ENCODE measurements at regions not wholly inside any gene's neighbourhood (a gene's known extent, or its start where the extent isn't known, plus 50 kb on each side); places are given as distances from the start of the nearest gene placed in this dataset.

- peak; percentile 98 for FAIRE-seq
Observed at GRCh38 chr7:25854608-25855497, 297.1 kb upstream of the NFE2L3 start.

DNA sequence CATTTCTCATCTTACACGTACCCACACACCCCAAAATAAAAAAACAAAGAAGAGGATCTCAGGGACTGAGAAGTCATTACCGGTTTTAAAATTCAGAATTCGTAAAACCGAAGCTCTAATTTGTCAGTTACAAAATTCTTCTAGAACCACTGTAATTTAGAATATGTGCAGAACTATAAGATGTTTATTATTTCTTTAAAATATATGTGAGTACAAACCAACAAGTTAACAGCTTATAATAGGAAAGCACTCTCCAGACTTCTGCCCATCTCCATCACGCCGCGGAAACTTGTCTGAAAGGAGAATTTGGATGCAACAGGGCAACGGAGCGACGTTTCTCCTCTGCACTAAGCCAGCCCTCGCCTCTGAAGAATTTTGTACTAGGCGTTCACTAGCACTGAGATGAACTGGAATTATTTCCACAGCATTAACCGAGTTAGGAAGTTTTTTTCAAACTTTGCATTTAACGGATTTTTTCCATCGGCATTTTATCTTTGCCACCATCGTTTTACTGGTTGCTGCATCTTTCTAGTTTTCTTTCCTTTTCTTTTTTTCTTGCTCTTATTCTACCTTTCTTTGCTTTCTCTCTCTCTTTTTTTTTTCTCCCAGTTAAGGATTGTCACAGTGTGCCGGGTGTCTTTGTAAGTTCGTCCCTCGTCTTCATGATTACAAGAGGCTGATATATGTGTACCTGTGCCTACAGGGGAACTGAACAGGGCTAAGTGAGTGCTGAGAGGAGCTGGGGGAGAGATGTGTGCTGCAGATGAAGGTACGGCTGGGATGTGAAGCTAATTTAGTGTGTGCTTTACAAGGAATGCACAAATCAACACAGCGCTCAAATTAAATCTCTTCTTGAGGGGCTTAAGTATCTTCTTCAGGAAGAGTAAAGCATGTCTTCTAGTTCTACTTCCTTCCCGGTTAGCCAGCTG is 295.9 kb upstream of the NFE2L3 start:
- no peak for DNase-seq (ENCODE audit: low spot score)

More at GRCh38 chr7:25854608-25855497, 297.1 kb upstream of the NFE2L3 start:
- peak; percentile 100 for DNase-seq (ENCODE audit: low spot score)

DNA sequence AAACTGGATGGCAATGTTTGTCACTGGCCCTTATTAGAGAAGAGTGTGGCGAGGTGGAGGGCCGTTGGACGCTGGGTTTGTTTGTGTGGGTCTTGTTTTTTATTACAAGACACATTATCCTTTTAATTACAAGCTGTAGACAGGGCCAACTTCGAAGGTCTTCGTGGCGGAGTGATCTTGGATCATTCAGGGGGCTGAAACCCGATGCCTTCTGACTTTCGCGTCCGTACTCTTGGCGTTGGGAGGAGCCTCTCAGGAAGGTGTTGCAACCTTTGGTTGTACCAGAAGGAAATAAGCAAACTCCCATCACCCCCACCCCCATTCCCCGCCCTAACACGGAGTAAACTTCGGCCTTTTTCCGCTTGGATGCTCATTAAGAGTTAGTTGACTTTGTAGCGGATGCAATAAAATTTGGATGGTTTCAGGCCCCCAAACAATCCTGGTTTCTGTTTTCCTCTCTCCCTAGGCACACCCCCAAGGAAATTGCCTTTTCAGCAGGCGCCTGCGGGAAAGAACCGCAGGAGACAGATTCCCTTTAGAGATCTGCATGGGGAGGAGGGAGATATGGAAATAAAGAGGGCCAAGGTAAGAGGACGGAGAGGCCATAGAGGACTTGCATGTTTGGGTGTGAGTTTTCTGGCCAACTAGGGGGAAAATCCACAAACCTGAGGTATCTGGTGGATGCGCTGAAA is 294.5 kb upstream of the NFE2L3 start:
- no peak for FAIRE-seq
- no peak for DNase-seq (ENCODE audit: low spot score)

More for the DNA sequence above, 295.9 kb upstream of the NFE2L3 start:
- FAIRE-seq, result no peak

DNA sequence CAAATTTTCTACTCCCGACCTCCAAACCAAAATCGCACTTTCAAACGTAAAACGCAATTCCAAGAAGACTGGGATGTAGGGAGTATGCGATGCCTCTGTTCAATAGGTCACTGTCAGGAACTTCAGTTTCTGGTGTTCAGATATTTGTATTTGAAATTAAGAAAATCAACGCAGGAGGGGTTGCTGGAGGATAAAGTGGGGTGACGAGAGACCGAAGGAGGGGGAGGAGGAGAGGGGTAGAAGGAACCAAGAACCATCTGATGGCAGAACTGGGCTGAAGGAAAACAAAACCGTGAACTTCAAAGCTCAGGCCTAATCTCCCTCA is 293.8 kb upstream of the NFE2L3 start:
- no peak for FAIRE-seq
- no peak for DNase-seq (ENCODE audit: low spot score)

- FAIRE-seq, result no peak
- no peak for DNase-seq (ENCODE audit: low spot score)
Observed at GRCh38 chr7:25858525-25859411, 293.2 kb upstream of the NFE2L3 start.

GRCh38 chr7:25859412-25860274 is 292.4 kb upstream of the NFE2L3 start:
- FAIRE-seq, result no peak
- no peak for DNase-seq (ENCODE audit: low spot score)

DNA sequence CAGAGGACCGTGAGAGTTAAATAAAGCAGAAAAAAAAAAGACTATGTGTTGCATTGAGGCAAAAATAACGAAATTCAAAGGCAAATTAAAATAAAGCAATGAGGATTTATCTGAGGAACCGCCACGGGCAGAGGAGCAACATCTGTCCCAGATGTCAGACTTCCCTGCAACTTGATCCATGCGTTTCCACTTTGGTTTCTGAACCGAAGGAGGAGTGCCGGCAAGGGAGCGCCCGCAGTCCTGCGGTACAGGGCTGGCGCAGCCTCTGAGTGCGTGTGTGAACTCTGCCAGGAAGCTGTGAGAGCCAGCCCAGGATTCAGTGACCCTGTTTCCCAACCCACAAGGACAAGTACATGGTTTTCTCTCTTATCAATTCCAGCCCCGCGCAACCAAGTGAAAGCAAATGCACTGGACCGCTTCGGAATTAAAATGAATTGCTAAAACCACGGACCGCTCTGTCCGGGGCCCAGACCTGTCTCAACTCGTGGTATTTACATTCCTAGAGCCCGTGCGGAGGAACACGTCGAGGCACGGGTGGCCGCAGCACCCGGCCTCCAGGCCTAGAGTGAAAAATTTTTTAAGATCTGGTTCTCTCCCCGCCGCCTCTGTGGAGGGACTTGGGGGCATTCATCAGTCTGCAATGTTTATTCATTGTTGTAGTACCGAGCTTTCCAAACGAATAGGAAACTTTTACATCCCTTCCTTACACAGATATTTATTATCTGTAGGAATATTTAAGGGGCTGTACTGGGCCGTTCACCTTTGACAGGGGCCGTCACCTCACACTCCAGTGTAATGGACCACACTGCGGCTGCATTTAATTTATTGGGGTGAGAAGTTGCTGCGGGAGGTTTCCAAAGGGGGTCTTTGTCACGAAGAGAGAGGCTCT is 291.5 kb upstream of the NFE2L3 start:
- DNase-seq (ENCODE audit: low spot score) (peak; percentile 54), FAIRE-seq (peak; percentile 76)

GRCh38 chr7:25861164-25861496 is 290.9 kb upstream of the NFE2L3 start:
- DNase-seq (ENCODE audit: low spot score) (no peak), FAIRE-seq (no peak)

GRCh38 chr7:25861601-25862260 is 290.3 kb upstream of the NFE2L3 start:
- FAIRE-seq (no peak), DNase-seq (ENCODE audit: low spot score) (no peak)

GRCh38 chr7:25862261-25863004 is 289.6 kb upstream of the NFE2L3 start:
- DNase-seq (ENCODE audit: low spot score) (peak; percentile 100), FAIRE-seq (peak; percentile 100)

GRCh38 chr7:25863005-25863728 is 288.8 kb upstream of the NFE2L3 start:
- no peak for DNase-seq (ENCODE audit: low spot score)
- FAIRE-seq, result peak; percentile 23

- DNase-seq (ENCODE audit: low spot score), result no peak
- FAIRE-seq, result no peak
Observed at GRCh38 chr7:25863729-25864110, 288.3 kb upstream of the NFE2L3 start.

DNA sequence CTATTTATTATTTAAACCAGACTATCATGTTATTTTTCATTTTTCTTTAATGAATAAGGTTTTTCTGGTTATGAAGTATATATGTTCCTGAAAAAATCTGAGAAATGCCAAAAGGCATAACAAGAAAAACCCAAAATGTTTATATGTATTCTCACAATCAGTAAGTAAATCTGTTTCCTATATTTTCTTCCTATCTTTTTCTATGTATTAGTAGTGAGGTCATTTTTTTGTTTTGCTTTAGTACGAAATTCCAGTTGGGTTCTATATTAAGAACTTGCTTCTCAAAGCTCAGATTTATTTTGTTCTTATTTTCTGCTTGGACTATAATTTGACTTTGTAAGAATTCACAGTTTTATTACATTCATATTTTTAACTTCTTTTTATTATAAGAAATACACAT is 287.5 kb upstream of the NFE2L3 start:
- DNase-seq (ENCODE audit: low spot score) (no peak), FAIRE-seq (peak; percentile 74)

GRCh38 chr7:25864943-25865751 is 286.9 kb upstream of the NFE2L3 start:
- DNase-seq (ENCODE audit: low spot score) (no peak), FAIRE-seq (no peak)

- DNase-seq (ENCODE audit: low spot score) (no peak), FAIRE-seq (no peak)
Observed at GRCh38 chr7:25868509-25868908, 283.5 kb upstream of the NFE2L3 start.

DNA sequence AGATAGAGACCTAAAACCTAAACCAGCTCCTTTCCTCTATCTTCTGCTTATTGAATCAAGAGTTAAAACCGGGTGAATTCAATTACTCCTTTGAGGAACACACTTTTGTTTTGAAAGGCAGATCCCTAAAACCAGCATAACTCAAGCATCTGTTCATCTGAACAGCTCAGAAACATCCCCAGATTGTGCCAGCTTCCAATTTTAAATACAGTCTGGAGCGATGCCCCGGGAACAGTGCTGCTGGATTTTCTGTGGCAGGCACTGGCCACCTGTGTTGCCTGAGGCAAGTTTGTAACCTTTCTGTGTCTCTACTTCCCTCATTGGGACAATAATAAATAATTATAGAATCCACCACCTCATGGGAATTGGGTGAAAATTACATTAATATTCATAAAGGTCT is 281.4 kb upstream of the NFE2L3 start:
- DNase-seq (ENCODE audit: low spot score) (no peak), FAIRE-seq (no peak)

Measured in RCC 7860 (cell line).